ENCODE measurements at regions not wholly inside any gene's neighbourhood (a gene's known extent, or its start where the extent isn't known, plus 50 kb on each side); places are given as distances from the start of the nearest gene placed in this dataset.

- no peak overlapping the region for H3K4me3 Mint-ChIP-seq
- ATAC-seq = no peak
- no peaks in the 10 kb centered on the region for H3K36me3 Mint-ChIP-seq
- intact Hi-C loops (cut with micrococcal nuclease) = no loop called here
- ChIA-PET CTCF (no interaction called here), POLR2A (no interaction called here)
- no peaks in the 10 kb centered on the region for H3K27me3 ChIP-seq (ENCODE audit: control insufficient read depth in 2 of 2, insufficient read depth in 2 of 2, low read length in 2 of 2)
- peaks cover 0 to 2% (median 0%) of the 10 kb centered on the region in 5 donors for H3K27me3 Mint-ChIP-seq
- no peaks in the 10 kb centered on the region for H3K36me3 ChIP-seq (ENCODE audit: control insufficient read depth in 2 of 3, insufficient read depth in 3 of 3, low read length in 3 of 3)
- no peak overlapping the region for H3K4me3 ChIP-seq (ENCODE audit: low read length)
- H3K9me3 ChIP-seq (ENCODE audit: control insufficient read depth in 2 of 3, low read length in 3 of 3) = no peaks in the 10 kb centered on the region
- no peak overlapping the region for H3K27ac Mint-ChIP-seq
- DNase-seq = no peak
- H3K4me1 Mint-ChIP-seq = no peaks in the 10 kb centered on the region
- H3K27ac ChIP-seq (ENCODE audit: low read depth, low read length) = no peak overlapping the region
- H3K9me3 Mint-ChIP-seq = peaks cover 0 to 4% (median 0%) of the 10 kb centered on the region in 11 donors
- H3K4me1 ChIP-seq (ENCODE audit: control insufficient read depth in 2 of 2, insufficient read depth in 2 of 2, low read length in 2 of 2) = no peaks in the 10 kb centered on the region
These were observed 374.6 kb upstream of the ADARB2 start for GRCh38 chr10:2111965-2112364.

GRCh38 chr10:2108496-2108895 is 371.2 kb upstream of the ADARB2 start:
- Histone ChIP-seq H3K9me3 (ENCODE audit: control insufficient read depth in 2 of 3, low read length in 3 of 3) (no peaks in the 10 kb centered on the region), H3K36me3 (ENCODE audit: control insufficient read depth in 2 of 3, insufficient read depth in 3 of 3, low read length in 3 of 3) (no peaks in the 10 kb centered on the region), H3K27ac (ENCODE audit: low read depth, low read length) (no peak overlapping the region), H3K4me3 (ENCODE audit: low read length) (no peak overlapping the region), H3K4me1 (ENCODE audit: control insufficient read depth in 2 of 2, insufficient read depth in 2 of 2, low read length in 2 of 2) (no peaks in the 10 kb centered on the region), H3K27me3 (ENCODE audit: control insufficient read depth in 2 of 2, insufficient read depth in 2 of 2, low read length in 2 of 2) (no peaks in the 10 kb centered on the region)
- Mint-ChIP-seq H3K27ac (no peak overlapping the region), H3K27me3 (peaks cover 0 to 5% (median 0%) of the 10 kb centered on the region in 5 donors), H3K9me3 (peaks cover 0 to 3% (median 0%) of the 10 kb centered on the region in 11 donors), H3K4me3 (no peak overlapping the region), H3K4me1 (no peaks in the 10 kb centered on the region), H3K36me3 (no peaks in the 10 kb centered on the region)
- intact Hi-C loops (cut with micrococcal nuclease) = no loop called here
- DNase-seq (no peak), ATAC-seq (no peak)
- POLR2A ChIA-PET = no interaction called here
- CTCF ChIA-PET = no interaction called here

GRCh38 chr10:2106641-2107040 is 369.3 kb upstream of the ADARB2 start:
- ATAC-seq (no peak), DNase-seq (no peak)
- Mint-ChIP-seq H3K27ac (no peak overlapping the region), H3K4me3 (no peak overlapping the region), H3K27me3 (peaks cover 0 to 5% (median 0%) of the 10 kb centered on the region in 5 donors), H3K4me1 (no peaks in the 10 kb centered on the region), H3K9me3 (peaks cover 0 to 3% (median 0%) of the 10 kb centered on the region in 11 donors), H3K36me3 (no peaks in the 10 kb centered on the region)
- intact Hi-C loops (cut with micrococcal nuclease) = no loop called here
- Histone ChIP-seq H3K9me3 (ENCODE audit: control insufficient read depth in 2 of 3, low read length in 3 of 3) (no peaks in the 10 kb centered on the region), H3K36me3 (ENCODE audit: control insufficient read depth in 2 of 3, insufficient read depth in 3 of 3, low read length in 3 of 3) (no peaks in the 10 kb centered on the region), H3K4me3 (ENCODE audit: low read length) (no peak overlapping the region), H3K27ac (ENCODE audit: low read depth, low read length) (no peak overlapping the region), H3K4me1 (ENCODE audit: control insufficient read depth in 2 of 2, insufficient read depth in 2 of 2, low read length in 2 of 2) (no peaks in the 10 kb centered on the region), H3K27me3 (ENCODE audit: control insufficient read depth in 2 of 2, insufficient read depth in 2 of 2, low read length in 2 of 2) (no peaks in the 10 kb centered on the region)
- CTCF ChIA-PET = no interaction called here
- POLR2A ChIA-PET = no interaction called here

- H3K27me3 Mint-ChIP-seq = no peaks in the 10 kb centered on the region
- no peaks in the 10 kb centered on the region for H3K36me3 Mint-ChIP-seq
- peaks cover 0 to 2% (median 0%) of the 10 kb centered on the region in 11 donors for H3K9me3 Mint-ChIP-seq
- CTCF ChIA-PET = no interaction called here
- no peaks in the 10 kb centered on the region for H3K27me3 ChIP-seq (ENCODE audit: control insufficient read depth in 2 of 2, insufficient read depth in 2 of 2, low read length in 2 of 2)
- H3K27ac ChIP-seq (ENCODE audit: low read depth, low read length) = no peak overlapping the region
- H3K9me3 ChIP-seq (ENCODE audit: control insufficient read depth in 2 of 3, low read length in 3 of 3) = no peaks in the 10 kb centered on the region
- POLR2A ChIA-PET = no interaction called here
- no peaks in the 10 kb centered on the region for H3K4me1 ChIP-seq (ENCODE audit: control insufficient read depth in 2 of 2, insufficient read depth in 2 of 2, low read length in 2 of 2)
- H3K36me3 ChIP-seq (ENCODE audit: control insufficient read depth in 2 of 3, insufficient read depth in 3 of 3, low read length in 3 of 3) = no peaks in the 10 kb centered on the region
- no peak for ATAC-seq
- no peak overlapping the region for H3K4me3 Mint-ChIP-seq
- DNase-seq = no peak
- intact Hi-C loops (cut with micrococcal nuclease) = no loop called here
- H3K4me3 ChIP-seq (ENCODE audit: low read length) = no peak overlapping the region
- H3K4me1 Mint-ChIP-seq = no peaks in the 10 kb centered on the region
- no peak overlapping the region for H3K27ac Mint-ChIP-seq
These were observed 362.0 kb upstream of the ADARB2 start for GRCh38 chr10:2099321-2099720.

- DNase-seq (no peak), ATAC-seq (no peak)
- Mint-ChIP-seq H3K36me3 (no peaks in the 10 kb centered on the region), H3K9me3 (no peaks in the 10 kb centered on the region), H3K27me3 (no peaks in the 10 kb centered on the region), H3K4me1 (no peaks in the 10 kb centered on the region), H3K27ac (no peak overlapping the region), H3K4me3 (no peak overlapping the region)
- H3K4me1 ChIP-seq (ENCODE audit: control insufficient read depth in 2 of 2, insufficient read depth in 2 of 2, low read length in 2 of 2) = no peaks in the 10 kb centered on the region
- intact Hi-C loops (cut with micrococcal nuclease) = no loop called here
- no peaks in the 10 kb centered on the region for H3K36me3 ChIP-seq (ENCODE audit: control insufficient read depth in 2 of 3, insufficient read depth in 3 of 3, low read length in 3 of 3)
- no peak overlapping the region for H3K27ac ChIP-seq (ENCODE audit: low read depth, low read length)
- POLR2A ChIA-PET = no interaction called here
- no peaks in the 10 kb centered on the region for H3K9me3 ChIP-seq (ENCODE audit: control insufficient read depth in 2 of 3, low read length in 3 of 3)
- CTCF ChIA-PET = no interaction called here
- no peaks in the 10 kb centered on the region for H3K27me3 ChIP-seq (ENCODE audit: control insufficient read depth in 2 of 2, insufficient read depth in 2 of 2, low read length in 2 of 2)
- H3K4me3 ChIP-seq (ENCODE audit: low read length) = no peak overlapping the region
These were observed 360.6 kb upstream of the ADARB2 start for GRCh38 chr10:2097937-2098336.

GRCh38 chr10:2094171-2094570 is 356.8 kb upstream of the ADARB2 start:
- H3K27ac ChIP-seq (ENCODE audit: low read depth, low read length) = no peak overlapping the region
- no peaks in the 10 kb centered on the region for H3K36me3 Mint-ChIP-seq
- no peak for ATAC-seq
- DNase-seq = no peak
- no peaks in the 10 kb centered on the region for H3K4me1 ChIP-seq (ENCODE audit: control insufficient read depth in 2 of 2, insufficient read depth in 2 of 2, low read length in 2 of 2)
- no peaks in the 10 kb centered on the region for H3K9me3 ChIP-seq (ENCODE audit: control insufficient read depth in 2 of 3, low read length in 3 of 3)
- ChIA-PET CTCF (no interaction called here), POLR2A (no interaction called here)
- no peak overlapping the region for H3K4me3 ChIP-seq (ENCODE audit: low read length)
- H3K27me3 ChIP-seq (ENCODE audit: control insufficient read depth in 2 of 2, insufficient read depth in 2 of 2, low read length in 2 of 2) = no peaks in the 10 kb centered on the region
- no peak overlapping the region for H3K27ac Mint-ChIP-seq
- H3K4me1 Mint-ChIP-seq = no peaks in the 10 kb centered on the region
- intact Hi-C loops (cut with micrococcal nuclease) = no loop called here
- no peaks in the 10 kb centered on the region for H3K36me3 ChIP-seq (ENCODE audit: control insufficient read depth in 2 of 3, insufficient read depth in 3 of 3, low read length in 3 of 3)
- H3K9me3 Mint-ChIP-seq = peaks cover 0 to under 1% (median 0%) of the 10 kb centered on the region in 11 donors
- no peak overlapping the region for H3K4me3 Mint-ChIP-seq
- no peaks in the 10 kb centered on the region for H3K27me3 Mint-ChIP-seq

- POLR2A ChIA-PET = no interaction called here
- CTCF ChIA-PET = no interaction called here
- Histone ChIP-seq H3K27ac (ENCODE audit: low read depth, low read length) (no peak overlapping the region), H3K4me3 (ENCODE audit: low read length) (no peak overlapping the region), H3K4me1 (ENCODE audit: control insufficient read depth in 2 of 2, insufficient read depth in 2 of 2, low read length in 2 of 2) (no peaks in the 10 kb centered on the region), H3K27me3 (ENCODE audit: control insufficient read depth in 2 of 2, insufficient read depth in 2 of 2, low read length in 2 of 2) (no peaks in the 10 kb centered on the region), H3K9me3 (ENCODE audit: control insufficient read depth in 2 of 3, low read length in 3 of 3) (no peaks in the 10 kb centered on the region), H3K36me3 (ENCODE audit: control insufficient read depth in 2 of 3, insufficient read depth in 3 of 3, low read length in 3 of 3) (no peaks in the 10 kb centered on the region)
- intact Hi-C loops (cut with micrococcal nuclease) = no loop called here
- Mint-ChIP-seq H3K27ac (no peak overlapping the region), H3K36me3 (no peaks in the 10 kb centered on the region), H3K4me1 (no peaks in the 10 kb centered on the region), H3K9me3 (peaks cover 0 to 4% (median 2%) of the 10 kb centered on the region in 11 donors), H3K27me3 (peaks cover 2 to 10% (median 8%) of the 10 kb centered on the region in 5 donors), H3K4me3 (no peak overlapping the region)
- DNase-seq = no peak
- no peak for ATAC-seq
These were observed 346.3 kb upstream of the ADARB2 start for GRCh38 chr10:2083591-2083990.

All from naive thymus-derived CD4-positive, alpha-beta T cell (primary cell).